B cell (primary cell): ENCODE measurements at regions not wholly inside any gene's neighbourhood (a gene's known extent, or its start where the extent isn't known, plus 50 kb on each side); places are given as distances from the start of the nearest gene placed in this dataset.

Experiments
- ATAC-seq: fragments of 200-7000 bp; cut with Tn5 transposase; one replicate; pipeline ENCODE4 v1.10.0; 2021; ENCODE audit warnings: low read depth, mild to moderate bottlenecking, moderate number of reproducible peaks, moderate library complexity
- CTCF ChIA-PET: fragments of 350-600 bp; sonication (Branson Sonifier 250); formaldehyde crosslinking; loops from one replicate; lab custom pipeline; 2021; ENCODE audit warnings: antibody characterized with exemption, inconsistent platforms; lab: Charles Lee
- POLR2A ChIA-PET: fragments of 350-600 bp; sonication (Branson Sonifier 250); formaldehyde crosslinking; loops from one replicate; lab custom pipeline; 2021; ENCODE audit warnings: antibody characterized with exemption; lab: Charles Lee
- DNase-seq: peaks from one replicate; pipeline ENCODE4 v3.0.0; 2013
- H2AFZ ChIP-seq: 2 replicates; pipeline ENCODE4 v1.6.1; 2012; ENCODE audit warnings: mild to moderate bottlenecking, low read depth, low read length; ENCODE audit not compliant: insufficient read depth, poor library complexity, severe bottlenecking
- H3K27ac ChIP-seq, 2 donors: 1 replicate in 1 of 2; 2 replicates in 1 of 2; pipeline ENCODE4 v1.5.1; 2012 to 2013; ENCODE audit warnings: low read length in 2 of 2, mild to moderate bottlenecking in 2 of 2, moderate library complexity in 1 of 2
- H3K27me3 ChIP-seq, 4 experiments: fragments of 200-600 bp in 1 of 4; sonication (generic) in 1 of 4; replicated peaks in 1 of 4; 1 replicate in 2 of 4; 2 replicates in 2 of 4; pipeline versions ENCODE4 v1.6.1 to v1.7.0; 2013 to 2016; ENCODE audit warnings: low read length in 3 of 4, mild to moderate bottlenecking in 2 of 4, mixed read lengths in 1 of 4, moderate library complexity in 1 of 4; ENCODE audit not compliant: insufficient read depth in 4 of 4, control insufficient read depth in 3 of 4; ENCODE audit errors: control extremely low read depth in 1 of 4
- H3K36me3 ChIP-seq, 2 experiments: replicated peaks in 1 of 2; 1 replicate in 1 of 2; 2 replicates in 1 of 2; pipeline versions ENCODE4 v1.6.1 to v1.7.1; 2013; ENCODE audit warnings: low read length in 1 of 2; ENCODE audit not compliant: insufficient read depth in 2 of 2, control insufficient read depth in 1 of 2; ENCODE audit errors: control extremely low read depth in 1 of 2, extremely low read depth in 1 of 2
- H3K4me1 ChIP-seq, 2 donors: fragments of 200-600 bp in 1 of 2; sonication (generic) in 1 of 2; 1 replicate in 1 of 2; 2 replicates in 1 of 2; pipeline versions ENCODE4 v1.5.1 to v1.6.1; 2013 to 2017; ENCODE audit warnings: low read length in 2 of 2; ENCODE audit not compliant: control insufficient read depth in 2 of 2, insufficient read depth in 2 of 2
- H3K4me2 ChIP-seq: replicated peaks from 2 replicates; pipeline ENCODE3; 2012; ENCODE audit warnings: mild to moderate bottlenecking, low read depth, low read length; ENCODE audit not compliant: poor library complexity, severe bottlenecking
- H3K4me3 ChIP-seq, 5 experiments: fragments of 200-600 bp in 1 of 5; sonication (generic) in 1 of 5; 1 replicate in 3 of 5; 2 replicates in 2 of 5; pipeline versions ENCODE4 v1.5.1 to v1.7.0; 2011 to 2016; ENCODE audit warnings: low read length in 4 of 5, mild to moderate bottlenecking in 4 of 5, low read depth in 2 of 5, control low read depth in 1 of 5, moderate library complexity in 1 of 5; ENCODE audit not compliant: insufficient read depth in 1 of 5; ENCODE audit errors: control extremely low read depth in 1 of 5, extremely low read depth in 1 of 5
- H3K79me2 ChIP-seq: fragments of 200-600 bp; sonication (generic); one replicate; pipeline ENCODE4 v1.6.0; 2016; ENCODE audit warnings: low read length; ENCODE audit not compliant: control insufficient read depth, insufficient read depth
- H3K9ac ChIP-seq: fragments of 200-600 bp; sonication (generic); 2 replicates; pipeline ENCODE4 v1.6.1; 2017; ENCODE audit warnings: mild to moderate bottlenecking, low read length, moderate library complexity
- H3K9me3 ChIP-seq, 3 donors: one replicate each; pipeline versions ENCODE4 v1.6.1 to v1.7.1; 2013; ENCODE audit warnings: low read length in 2 of 3; ENCODE audit not compliant: control insufficient read depth in 2 of 3, insufficient read depth in 1 of 3; ENCODE audit errors: control extremely low read depth in 1 of 3
- H4K20me1 ChIP-seq: 2 replicates; pipeline ENCODE4 v1.6.0; 2012; ENCODE audit warnings: mild to moderate bottlenecking, low read length; ENCODE audit not compliant: insufficient read depth, control insufficient read depth, poor library complexity, severe bottlenecking
- H3K27ac Mint-ChIP-seq: one replicate; pipeline ENCODE4 v1.8.0; 2021; ENCODE audit warnings: mixed read lengths
- H3K27me3 Mint-ChIP-seq: one replicate; pipeline ENCODE4 v1.8.0; 2021; ENCODE audit warnings: mixed read lengths
- H3K4me1 Mint-ChIP-seq: one replicate; pipeline ENCODE4 v1.8.0; 2021; ENCODE audit warnings: mixed read lengths
- H3K4me3 Mint-ChIP-seq: one replicate; pipeline ENCODE4 v1.8.0; 2021; ENCODE audit warnings: mixed read lengths
- H3K9me3 Mint-ChIP-seq: one replicate; pipeline ENCODE4 v1.8.0; 2022; ENCODE audit warnings: mixed read lengths; ENCODE audit not compliant: insufficient read depth
- CTCF ChIP-seq: fragments of 200-600 bp; IDR thresholded peaks from one replicate; pipeline ENCODE4 v1.8.0; 2022; ENCODE audit warnings: antibody characterized with exemption, mild to moderate bottlenecking
- EZH2 ChIP-seq: IDR thresholded peaks from 2 replicates; pipeline ENCODE4 v1.6.1; 2012; ENCODE audit warnings: borderline replicate concordance, low read depth, mild to moderate bottlenecking, moderate library complexity, low read length; ENCODE audit not compliant: insufficient read depth, poor library complexity, severe bottlenecking
- WGBS: methylation state at CpG from one replicate; pipeline ENCODE4 v1.1.5; 2013; ENCODE audit warnings: missing lambda C conversion rate; ENCODE audit not compliant: insufficient coverage; 5-methylcytosine and 5-hydroxymethylcytosine counted together
- intact Hi-C: fragments of 100-400 bp; cut with micrococcal nuclease; formaldehyde crosslinking; loops from one replicate; pipeline ENCODE4 v1.10.0; 2022

- Mint-ChIP-seq H3K4me1 (no peaks in the 10 kb centered on the region), H3K27ac (no peak overlapping the region), H3K27me3 (no peaks in the 10 kb centered on the region), H3K4me3 (no peak overlapping the region), H3K9me3 (peaks cover 3% of the 10 kb centered on the region)
- Histone ChIP-seq H3K4me2 (no peak overlapping the region), H3K4me1 (no peaks in the 10 kb centered on the region), H2AFZ (no peak overlapping the region), H3K27me3 (no peaks in the 10 kb centered on the region), H4K20me1 (no peaks in the 10 kb centered on the region), H3K9ac (no peak overlapping the region), H3K79me2 (no peaks in the 10 kb centered on the region), H3K9me3 (peaks cover 0 to 4% (median 2%) of the 10 kb centered on the region in 3 donors), H3K4me3 (no peak overlapping the region), H3K27ac (no peak overlapping the region), H3K36me3 (no peaks in the 10 kb centered on the region)
- POLR2A ChIA-PET = no interaction called here
- CTCF ChIA-PET = interaction anchor here (1.3 kb wide), 1 partner anchor 10 kb away, joined by 3 read pairs; no protein-coding TSS in a partner anchor
- no peak for ATAC-seq
- no peak for DNase-seq
- no peak for TF ChIP-seq EZH2
- no peak for TF ChIP-seq CTCF
- WGBS = 89% methylated on average over 1 of the region's 1 CpG
- intact Hi-C loops = no loop called here
Measured at GRCh38 chr17:63356337-63356757, 89.8 kb downstream of the CYB561 start.

- H3K4me3 Mint-ChIP-seq = no peak overlapping the region
Measured at GRCh38 chr17:63358111-63358839, 87.8 kb downstream of the CYB561 start.

More at GRCh38 chr17:63358111-63358839, 87.8 kb downstream of the CYB561 start:
- no peak overlapping the region for H2AFZ ChIP-seq
- Mint-ChIP-seq H3K27ac (no peak overlapping the region), H3K4me1 (no peaks in the 10 kb centered on the region), H3K27me3 (no peaks in the 10 kb centered on the region), H3K9me3 (peaks cover 3% of the 10 kb centered on the region)
- no peaks in the 10 kb centered on the region for H3K27me3 ChIP-seq
- no peaks in the 10 kb centered on the region for H3K36me3 ChIP-seq
- no peak overlapping the region for H3K27ac ChIP-seq
- no peak overlapping the region for H3K9ac ChIP-seq
- H3K4me1 ChIP-seq = no peaks in the 10 kb centered on the region
- 100% methylated on average over 2 of the region's 6 CpGs for WGBS
- DNase-seq (no peak), ATAC-seq (no peak)
- CTCF ChIA-PET = interaction anchor here (1.3 kb wide), 1 partner anchor 10 kb away, joined by 3 read pairs; no protein-coding TSS in a partner anchor
- POLR2A ChIA-PET = no interaction called here
- TF ChIP-seq EZH2 (no peak), CTCF (no peak)
- H3K4me2 ChIP-seq = no peak overlapping the region
- intact Hi-C loops = no loop called here
- no peaks in the 10 kb centered on the region for H3K79me2 ChIP-seq
- H3K9me3 ChIP-seq = peaks cover 0 to 18% (median 13%) of the 10 kb centered on the region in 3 donors
- H3K4me3 ChIP-seq = no peak overlapping the region
- no peaks in the 10 kb centered on the region for H4K20me1 ChIP-seq
